ENCODE measurements at regions not wholly inside any gene's neighbourhood (a gene's known extent, or its start where the extent isn't known, plus 50 kb on each side); places are given as distances from the start of the nearest gene placed in this dataset.

DNA sequence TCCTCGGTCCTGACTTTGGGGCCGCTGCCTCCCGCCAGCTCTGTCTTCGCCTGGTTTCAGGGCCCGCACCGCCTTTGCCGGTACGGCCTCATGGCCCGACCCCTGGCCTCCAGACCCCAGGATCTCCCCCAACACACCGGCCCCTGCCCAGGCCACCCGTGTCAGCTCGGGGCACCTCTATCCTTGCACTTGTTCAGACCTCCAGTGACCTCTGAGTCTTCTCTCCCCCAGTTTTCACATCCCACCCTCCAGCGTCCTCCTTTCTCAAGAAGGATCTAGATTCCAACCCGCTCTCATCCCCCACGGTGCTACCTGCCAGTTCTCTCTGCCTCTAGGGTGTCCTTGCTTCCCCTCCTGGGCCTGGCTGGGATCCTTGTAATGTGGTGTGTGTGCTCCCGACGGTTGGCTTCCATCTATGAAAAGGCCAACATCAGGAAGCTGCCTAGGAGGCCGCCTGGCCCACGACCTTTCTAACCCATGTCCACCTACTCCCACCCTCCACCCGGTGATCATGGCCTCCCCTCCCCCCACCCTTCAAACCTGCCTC lies 61.1 kb downstream of the SPATA31C2 start:
- TF ChIP-seq, protein P1, sequence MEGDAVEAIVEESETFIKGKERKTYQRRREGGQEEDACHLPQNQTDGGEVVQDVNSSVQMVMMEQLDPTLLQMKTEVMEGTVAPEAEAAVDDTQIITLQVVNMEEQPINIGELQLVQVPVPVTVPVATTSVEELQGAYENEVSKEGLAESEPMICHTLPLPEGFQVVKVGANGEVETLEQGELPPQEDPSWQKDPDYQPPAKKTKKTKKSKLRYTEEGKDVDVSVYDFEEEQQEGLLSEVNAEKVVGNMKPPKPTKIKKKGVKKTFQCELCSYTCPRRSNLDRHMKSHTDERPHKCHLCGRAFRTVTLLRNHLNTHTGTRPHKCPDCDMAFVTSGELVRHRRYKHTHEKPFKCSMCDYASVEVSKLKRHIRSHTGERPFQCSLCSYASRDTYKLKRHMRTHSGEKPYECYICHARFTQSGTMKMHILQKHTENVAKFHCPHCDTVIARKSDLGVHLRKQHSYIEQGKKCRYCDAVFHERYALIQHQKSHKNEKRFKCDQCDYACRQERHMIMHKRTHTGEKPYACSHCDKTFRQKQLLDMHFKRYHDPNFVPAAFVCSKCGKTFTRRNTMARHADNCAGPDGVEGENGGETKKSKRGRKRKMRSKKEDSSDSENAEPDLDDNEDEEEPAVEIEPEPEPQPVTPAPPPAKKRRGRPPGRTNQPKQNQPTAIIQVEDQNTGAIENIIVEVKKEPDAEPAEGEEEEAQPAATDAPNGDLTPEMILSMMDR (conservative IDR thresholded peaks at IDR 0.05; ENCODE audit: low read length): no peak
- TF ChIP-seq EZH2phosphoT487 (IDR thresholded peaks at IDR 0.05; ENCODE audit: borderline replicate concordance, low read depth, low read length): no peak
- no peak overlapping the region for H3K4me3 ChIP-seq (ENCODE audit: low read depth, low read length, poor library complexity, severe bottlenecking)
- intact Hi-C loops (cut with micrococcal nuclease; ENCODE audit: unreplicated experiment): no loop called here
- no peaks in the 10 kb centered on the region for H3K79me2 ChIP-seq (ENCODE audit: insufficient read depth, low read depth, low read length)
- no TSS peak for BruUV-seq (replicated peaks)
- H2AFZ ChIP-seq (ENCODE audit: low read length): no peak overlapping the region
- no peaks in the 10 kb centered on the region for H4K20me1 ChIP-seq (ENCODE audit: insufficient read depth, low read length)
- no peak for DNase-seq (ENCODE audit: low spot score)
- H3K4me2 ChIP-seq (ENCODE audit: low read length): no peak overlapping the region
- no peaks in the 10 kb centered on the region for H3K4me1 ChIP-seq (ENCODE audit: insufficient read depth, low read length, poor library complexity, severe bottlenecking)
- CTCF ChIA-PET (ENCODE audit: unreplicated experiment): no interaction called here
- no peaks in the 10 kb centered on the region for H3K36me3 ChIP-seq (ENCODE audit: insufficient read depth, low read length)
- no peaks in the 10 kb centered on the region for H3K9me2 ChIP-seq (ENCODE audit: insufficient read depth, low read length)
- H3K9me3 ChIP-seq (ENCODE audit: low read length): no peaks in the 10 kb centered on the region
- POLR2A ChIA-PET: no interaction called here
- H3K27ac ChIP-seq (ENCODE audit: low read depth, low read length, poor library complexity, severe bottlenecking): no peak overlapping the region

DNA sequence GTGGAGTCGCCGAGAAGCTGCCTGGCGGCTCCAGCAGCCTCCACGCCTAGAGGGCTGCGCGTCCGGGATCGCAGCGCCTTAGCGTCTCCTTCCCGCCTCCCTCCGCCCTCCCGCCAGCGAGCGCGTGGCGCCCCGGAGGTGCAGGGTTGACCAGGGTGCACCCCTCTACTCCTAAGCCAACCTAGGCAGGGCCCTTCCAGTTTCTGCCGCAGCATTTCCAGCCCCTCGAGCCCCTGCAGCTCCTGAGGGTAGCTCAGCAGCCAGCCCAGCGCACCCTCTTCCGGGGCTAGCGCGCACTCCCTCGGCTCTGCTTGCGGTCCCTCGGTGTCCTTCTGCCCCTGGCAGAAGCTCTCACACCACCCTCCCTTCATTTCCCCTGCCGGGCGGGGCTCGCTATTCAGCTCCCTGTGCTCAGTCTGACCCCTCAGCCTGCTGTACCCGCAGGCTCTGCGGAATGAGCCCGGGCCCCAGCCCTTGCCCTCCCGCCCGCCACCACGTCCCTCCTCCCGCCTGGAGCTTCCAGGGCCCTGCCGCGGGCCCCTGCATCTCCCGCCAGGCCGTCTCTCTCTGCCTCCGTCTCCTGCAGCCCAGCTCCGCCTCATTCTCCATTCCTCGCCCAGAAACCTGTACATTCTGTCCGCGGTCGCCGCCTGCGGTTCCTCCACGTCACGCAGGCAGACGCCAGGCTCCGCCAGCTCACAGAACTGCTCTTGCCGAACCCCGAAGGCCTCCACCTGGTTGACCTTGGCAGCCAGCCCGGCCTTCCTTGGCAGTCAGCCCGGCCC lies 61.8 kb downstream of the SPATA31C2 start:
- Histone ChIP-seq H3K36me3 (ENCODE audit: insufficient read depth, low read length) (no peaks in the 10 kb centered on the region), H3K4me1 (ENCODE audit: insufficient read depth, low read length, poor library complexity, severe bottlenecking) (no peaks in the 10 kb centered on the region), H3K4me3 (ENCODE audit: low read depth, low read length, poor library complexity, severe bottlenecking) (no peak overlapping the region), H3K9me3 (ENCODE audit: low read length) (no peaks in the 10 kb centered on the region), H4K20me1 (ENCODE audit: insufficient read depth, low read length) (no peaks in the 10 kb centered on the region), H3K79me2 (ENCODE audit: insufficient read depth, low read depth, low read length) (no peaks in the 10 kb centered on the region), H3K9me2 (ENCODE audit: insufficient read depth, low read length) (no peaks in the 10 kb centered on the region), H2AFZ (ENCODE audit: low read length) (no peak overlapping the region), H3K4me2 (ENCODE audit: low read length) (no peak overlapping the region), H3K27ac (ENCODE audit: low read depth, low read length, poor library complexity, severe bottlenecking) (no peak overlapping the region)
- intact Hi-C loops (cut with micrococcal nuclease; ENCODE audit: unreplicated experiment): no loop called here
- TF ChIP-seq EZH2phosphoT487 (IDR thresholded peaks at IDR 0.05; ENCODE audit: borderline replicate concordance, low read depth, low read length): no peak
- TF ChIP-seq, protein P1 (conservative IDR thresholded peaks at IDR 0.05; ENCODE audit: low read length): no peak
- no peak for DNase-seq (ENCODE audit: low spot score)
- ChIA-PET CTCF (ENCODE audit: unreplicated experiment) (no interaction called here), POLR2A (no interaction called here)
- no TSS peak for BruUV-seq (replicated peaks)

DNA sequence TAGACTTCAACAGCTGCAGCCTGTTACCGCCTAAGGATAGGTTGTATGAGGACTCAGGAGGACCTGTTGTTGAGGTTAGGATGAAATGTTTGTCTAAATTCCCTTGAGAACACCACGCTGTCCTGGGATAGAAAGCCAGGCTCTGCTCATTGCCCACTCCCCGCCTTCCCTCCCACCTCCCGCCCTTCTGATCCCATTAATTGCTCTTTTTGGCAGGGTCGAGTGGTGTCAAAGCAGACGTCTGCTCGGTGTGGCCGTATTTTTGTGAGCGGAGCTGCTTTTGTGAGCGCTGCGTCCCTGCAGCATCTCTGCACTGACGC lies 62.3 kb downstream of the SPATA31C2 start:
- CTCF ChIA-PET (ENCODE audit: unreplicated experiment): no interaction called here

More for the DNA sequence above, 62.3 kb downstream of the SPATA31C2 start:
- no peak overlapping the region for H3K27ac ChIP-seq (ENCODE audit: low read depth, low read length, poor library complexity, severe bottlenecking)
- BruUV-seq (replicated peaks): no TSS peak
- H3K9me3 ChIP-seq (ENCODE audit: low read length): no peaks in the 10 kb centered on the region
- no peak overlapping the region for H3K4me3 ChIP-seq (ENCODE audit: low read depth, low read length, poor library complexity, severe bottlenecking)
- H3K9me2 ChIP-seq (ENCODE audit: insufficient read depth, low read length): no peaks in the 10 kb centered on the region
- no peak overlapping the region for H2AFZ ChIP-seq (ENCODE audit: low read length)
- TF ChIP-seq EZH2phosphoT487 (IDR thresholded peaks at IDR 0.05; ENCODE audit: borderline replicate concordance, low read depth, low read length): no peak
- TF ChIP-seq, protein P1 (conservative IDR thresholded peaks at IDR 0.05; ENCODE audit: low read length): no peak
- no peak for DNase-seq (ENCODE audit: low spot score)
- no peak overlapping the region for H3K4me2 ChIP-seq (ENCODE audit: low read length)
- H3K4me1 ChIP-seq (ENCODE audit: insufficient read depth, low read length, poor library complexity, severe bottlenecking): no peaks in the 10 kb centered on the region
- intact Hi-C loops (cut with micrococcal nuclease; ENCODE audit: unreplicated experiment): no loop called here
- no peaks in the 10 kb centered on the region for H3K36me3 ChIP-seq (ENCODE audit: insufficient read depth, low read length)
- H4K20me1 ChIP-seq (ENCODE audit: insufficient read depth, low read length): no peaks in the 10 kb centered on the region
- POLR2A ChIA-PET: interaction anchor here (0.9 kb wide), 1 partner anchor 77 kb away, joined by 3 read pairs; no protein-coding TSS in a partner anchor
- no peaks in the 10 kb centered on the region for H3K79me2 ChIP-seq (ENCODE audit: insufficient read depth, low read depth, low read length)
